SH-SY5Y (cell line): ENCODE measurements at regions not wholly inside any gene's neighbourhood (a gene's known extent, or its start where the extent isn't known, plus 50 kb on each side); places are given as distances from the start of the nearest gene placed in this dataset.

Experiments used
- GATA2 ChIP-seq: IDR thresholded peaks from 2 replicates; pipeline ENCODE4 v1.6.1; 2011; ENCODE audit warnings: mild to moderate bottlenecking, low read depth, low read length
- GATA3 ChIP-seq: IDR thresholded peaks from 2 replicates; pipeline ENCODE4 v1.6.1; 2011; ENCODE audit warnings: low read depth, mild to moderate bottlenecking, low read length, moderate library complexity

- TF ChIP-seq GATA3 = no peak
- TF ChIP-seq GATA2 = no peak
These were observed 1003.0 kb downstream of the SORCS3 start for GRCh38 chr10:105644091-105644490.
